GM21367 (cell line): ENCODE measurements at regions not wholly inside any gene's neighbourhood (a gene's known extent, or its start where the extent isn't known, plus 50 kb on each side); places are given as distances from the start of the nearest gene placed in this dataset.
"Not testable (repeated sequence)": the region's sequence is repeated elsewhere in the genome, so short reads cannot be mapped to it uniquely, and the experiment has no call there.

Experiments
- ATAC-seq: cut with Tn5 transposase; IDR thresholded peaks from one replicate; pipeline ENCODE4 v1.9.1; 2021; ENCODE audit not compliant: unreplicated experiment

- no peak for ATAC-seq
Observed at GRCh38 chr1:234770924-234771540, 161.1 kb upstream of the IRF2BP2 start.

GRCh38 chr1:234769986-234770795, 160.2 kb upstream of the IRF2BP2 start:
- ATAC-seq, result no peak

GRCh38 chr1:234769284-234769985, 159.5 kb upstream of the IRF2BP2 start:
- ATAC-seq, result no peak

- ATAC-seq, result no peak
Observed at GRCh38 chr1:234768569-234769283, 158.7 kb upstream of the IRF2BP2 start.

- no peak for ATAC-seq
Observed at GRCh38 chr1:234768171-234768568, 158.2 kb upstream of the IRF2BP2 start.

GRCh38 chr1:234765672-234766071, 155.7 kb upstream of the IRF2BP2 start:
- no peak for ATAC-seq

- no peak for ATAC-seq
Observed at GRCh38 chr1:234765181-234765580, 155.2 kb upstream of the IRF2BP2 start.

GRCh38 chr1:234763910-234764309, 153.9 kb upstream of the IRF2BP2 start:
- no peak for ATAC-seq

- ATAC-seq, result no peak
Observed at GRCh38 chr1:234763367-234763766, 153.4 kb upstream of the IRF2BP2 start.

GRCh38 chr1:234762127-234762526, 152.1 kb upstream of the IRF2BP2 start:
- ATAC-seq, result not testable (repeated sequence)

GRCh38 chr1:234760303-234760723, 150.3 kb upstream of the IRF2BP2 start:
- no peak for ATAC-seq

- no peak for ATAC-seq
Observed at GRCh38 chr1:234759888-234760287, 149.9 kb upstream of the IRF2BP2 start.

GRCh38 chr1:234758851-234759250, 148.9 kb upstream of the IRF2BP2 start:
- ATAC-seq, result no peak

- ATAC-seq, result no peak
Observed at GRCh38 chr1:234756857-234757256, 146.9 kb upstream of the IRF2BP2 start.

GRCh38 chr1:234756066-234756774, 146.2 kb upstream of the IRF2BP2 start:
- no peak for ATAC-seq

GRCh38 chr1:234755449-234755863, 145.5 kb upstream of the IRF2BP2 start:
- ATAC-seq, result no peak

GRCh38 chr1:234753979-234754378, 144.0 kb upstream of the IRF2BP2 start:
- no peak for ATAC-seq

- no peak for ATAC-seq
Observed at GRCh38 chr1:234752927-234753326, 142.9 kb upstream of the IRF2BP2 start.

GRCh38 chr1:234751678-234752077, 141.7 kb upstream of the IRF2BP2 start:
- no peak for ATAC-seq

- ATAC-seq, result no peak
Observed at GRCh38 chr1:234750922-234751627, 141.1 kb upstream of the IRF2BP2 start.
